ENCODE measurements at regions not wholly inside any gene's neighbourhood (a gene's known extent, or its start where the extent isn't known, plus 50 kb on each side); places are given as distances from the start of the nearest gene placed in this dataset.
A peak's percentile ranks its signal among the peaks of the same experiment; 100 is the strongest.

DNA sequence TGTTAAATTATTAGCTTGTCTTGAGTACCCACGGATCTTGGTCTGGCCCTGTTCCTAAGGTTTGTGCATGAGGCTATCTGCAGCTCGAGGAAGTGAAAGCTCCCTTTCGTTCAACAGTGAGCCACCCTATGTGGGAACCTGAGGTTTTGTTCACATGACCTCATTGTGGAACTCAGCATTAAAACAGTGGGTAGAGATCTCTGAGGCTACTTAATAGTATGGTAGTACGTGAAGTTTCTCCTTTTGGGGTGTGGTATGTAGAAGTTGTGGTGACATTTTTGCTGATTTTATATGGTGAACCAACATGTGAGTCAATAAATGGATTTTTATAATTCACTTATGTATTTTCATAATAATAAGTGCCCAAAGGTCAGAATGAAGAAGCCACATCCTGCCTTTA, 252.7 kb upstream of the FERD3L start:
- no peak for DNase-seq
- peak; percentile 31 for ATAC-seq
- no peaks in the 10 kb centered on the region for H3K36me3 ChIP-seq
- TF ChIP-seq, protein P1, sequence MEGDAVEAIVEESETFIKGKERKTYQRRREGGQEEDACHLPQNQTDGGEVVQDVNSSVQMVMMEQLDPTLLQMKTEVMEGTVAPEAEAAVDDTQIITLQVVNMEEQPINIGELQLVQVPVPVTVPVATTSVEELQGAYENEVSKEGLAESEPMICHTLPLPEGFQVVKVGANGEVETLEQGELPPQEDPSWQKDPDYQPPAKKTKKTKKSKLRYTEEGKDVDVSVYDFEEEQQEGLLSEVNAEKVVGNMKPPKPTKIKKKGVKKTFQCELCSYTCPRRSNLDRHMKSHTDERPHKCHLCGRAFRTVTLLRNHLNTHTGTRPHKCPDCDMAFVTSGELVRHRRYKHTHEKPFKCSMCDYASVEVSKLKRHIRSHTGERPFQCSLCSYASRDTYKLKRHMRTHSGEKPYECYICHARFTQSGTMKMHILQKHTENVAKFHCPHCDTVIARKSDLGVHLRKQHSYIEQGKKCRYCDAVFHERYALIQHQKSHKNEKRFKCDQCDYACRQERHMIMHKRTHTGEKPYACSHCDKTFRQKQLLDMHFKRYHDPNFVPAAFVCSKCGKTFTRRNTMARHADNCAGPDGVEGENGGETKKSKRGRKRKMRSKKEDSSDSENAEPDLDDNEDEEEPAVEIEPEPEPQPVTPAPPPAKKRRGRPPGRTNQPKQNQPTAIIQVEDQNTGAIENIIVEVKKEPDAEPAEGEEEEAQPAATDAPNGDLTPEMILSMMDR (IDR thresholded peaks at IDR 0.05) = no peak
- H3K27ac ChIP-seq = no peak overlapping the region
- H3K4me1 ChIP-seq = no peaks in the 10 kb centered on the region
- intact Hi-C loops (cut with DNase I) = no loop called here
- H3K27me3 ChIP-seq = no peaks in the 10 kb centered on the region
- no peak overlapping the region for H3K4me3 ChIP-seq
- H3K9me3 ChIP-seq = no peaks in the 10 kb centered on the region

DNA sequence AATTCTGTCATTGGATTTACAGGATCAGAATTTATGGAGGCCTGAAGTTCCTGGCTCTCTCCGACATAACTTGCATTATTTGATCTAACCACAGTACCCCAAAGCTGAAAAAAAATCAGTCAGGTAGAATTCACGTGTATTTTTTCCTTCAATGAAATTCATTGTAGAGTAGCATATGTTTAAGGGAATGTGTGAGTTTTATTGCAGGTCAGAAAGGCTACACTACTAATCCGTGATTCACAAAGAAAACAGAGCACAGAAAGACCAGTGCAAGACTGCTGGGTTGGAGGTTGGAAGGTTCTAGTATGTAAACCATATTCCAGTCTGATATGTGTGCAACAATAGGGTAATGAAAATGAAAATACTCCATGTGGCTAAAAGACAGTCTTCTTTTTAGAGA, 247.0 kb upstream of the FERD3L start:
- H3K36me3 ChIP-seq = no peaks in the 10 kb centered on the region
- H3K4me3 ChIP-seq = no peak overlapping the region
- H3K4me1 ChIP-seq = no peaks in the 10 kb centered on the region
- no peaks in the 10 kb centered on the region for H3K27me3 ChIP-seq
- ATAC-seq (no peak), DNase-seq (no peak)
- H3K9me3 ChIP-seq = peaks cover 0 to 3% of the 10 kb centered on the region in 2 donors
- TF ChIP-seq, protein P1 (IDR thresholded peaks at IDR 0.05) = no peak
- intact Hi-C loops (cut with DNase I) = no loop called here
- no peak overlapping the region for H3K27ac ChIP-seq

DNA sequence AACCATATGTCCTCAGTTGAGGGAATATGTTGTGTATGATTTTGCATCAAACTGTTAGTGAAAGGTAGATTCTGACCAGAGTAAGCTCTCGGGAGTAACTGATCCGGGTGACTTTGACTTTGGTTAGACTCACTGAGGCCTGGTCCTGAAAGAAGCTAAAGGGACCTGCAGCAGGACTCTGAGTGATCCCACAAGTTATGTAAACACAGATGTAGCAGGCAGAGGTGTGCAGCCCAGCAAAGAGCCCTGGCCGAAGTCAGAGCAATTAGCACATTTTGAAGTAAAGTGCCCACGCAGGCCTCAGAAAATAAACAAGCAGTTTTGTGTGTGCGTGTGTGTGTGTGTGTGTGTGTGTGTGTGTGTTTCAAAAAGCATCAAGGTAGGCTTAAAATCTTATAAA, 245.6 kb upstream of the FERD3L start:
- Histone ChIP-seq H3K27me3 (no peaks in the 10 kb centered on the region), H3K9me3 (peaks cover 0 to 3% of the 10 kb centered on the region in 2 donors), H3K4me1 (no peaks in the 10 kb centered on the region), H3K36me3 (no peaks in the 10 kb centered on the region), H3K4me3 (no peak overlapping the region), H3K27ac (no peak overlapping the region)
- ATAC-seq (no peak), DNase-seq (no peak)
- intact Hi-C loops (cut with DNase I) = no loop called here
- TF ChIP-seq, protein P1 (IDR thresholded peaks at IDR 0.05) = no peak

DNA sequence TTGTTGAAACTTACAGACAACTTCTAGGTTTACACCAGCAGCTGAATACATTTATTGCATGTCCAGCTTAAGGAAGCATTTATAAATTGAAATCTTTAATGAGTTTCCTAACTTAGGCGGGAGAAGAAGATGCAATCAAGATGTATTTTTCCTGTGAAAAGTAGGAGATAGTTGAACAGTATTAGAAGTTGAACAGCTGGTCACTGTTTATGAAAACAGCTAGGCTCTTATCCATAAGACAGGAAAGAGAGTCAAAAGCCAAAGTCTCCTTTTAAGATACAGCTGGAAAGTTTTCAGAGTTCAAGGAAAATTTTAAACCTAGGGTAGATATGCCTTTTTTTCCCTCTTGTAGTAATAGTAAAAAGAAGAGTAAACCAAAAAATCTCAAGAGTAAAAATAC, 236.1 kb upstream of the FERD3L start:
- DNase-seq = no peak
- no peaks in the 10 kb centered on the region for H3K36me3 ChIP-seq
- no peak overlapping the region for H3K27ac ChIP-seq
- no peak for ATAC-seq
- H3K27me3 ChIP-seq = no peaks in the 10 kb centered on the region
- intact Hi-C loops (cut with DNase I) = no loop called here
- H3K4me3 ChIP-seq = no peak overlapping the region
- no peaks in the 10 kb centered on the region for H3K4me1 ChIP-seq
- no peaks in the 10 kb centered on the region for H3K9me3 ChIP-seq
- TF ChIP-seq, protein P1 (IDR thresholded peaks at IDR 0.05) = no peak

DNA sequence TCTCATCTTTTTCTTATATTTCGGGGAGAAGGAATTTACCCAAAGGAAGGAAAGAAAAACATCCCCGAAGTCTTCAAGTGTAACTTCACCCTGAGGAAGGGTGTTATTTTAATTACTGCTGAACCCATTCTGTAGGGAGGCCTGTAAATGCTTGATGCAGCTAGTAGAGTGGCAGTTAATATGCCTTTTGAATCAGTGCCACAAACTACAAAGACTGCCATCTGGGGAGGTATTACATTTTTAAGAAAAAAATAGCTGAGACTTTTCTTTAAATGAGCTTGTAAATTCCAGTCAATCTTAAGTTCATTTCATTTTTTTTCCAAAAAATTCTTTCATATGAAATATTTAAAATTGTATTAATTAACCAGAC, 233.1 kb upstream of the FERD3L start:
- Histone ChIP-seq H3K27me3 (no peaks in the 10 kb centered on the region), H3K36me3 (no peaks in the 10 kb centered on the region), H3K27ac (no peak overlapping the region), H3K9me3 (no peaks in the 10 kb centered on the region), H3K4me3 (no peak overlapping the region), H3K4me1 (no peaks in the 10 kb centered on the region)
- ATAC-seq (no peak), DNase-seq (no peak)
- TF ChIP-seq, protein P1 (IDR thresholded peaks at IDR 0.05) = no peak
- intact Hi-C loops (cut with DNase I) = no loop called here

Data from left lung (tissue), 4 donors.